GM10248 (cell line): ENCODE measurements at regions not wholly inside any gene's neighbourhood (a gene's known extent, or its start where the extent isn't known, plus 50 kb on each side); places are given as distances from the start of the nearest gene placed in this dataset.

ENCODE experiments used
- CTCF ChIA-PET: fragments of 300-600 bp; sonication (Branson Sonifier 250); formaldehyde crosslinking; extraction: SDS; loops from one replicate; lab custom pipeline; 2021; ENCODE audit warnings: antibody characterized with exemption; lab: Yijun Ruan, JAX
- POLR2A ChIA-PET: fragments of 350-650 bp; sonication (Branson Sonifier 250); formaldehyde crosslinking; extraction: SDS; loops from one replicate; lab custom pipeline; 2020; ENCODE audit warnings: antibody characterized with exemption; lab: Yijun Ruan, JAX
- DNase-seq: peaks from one replicate; pipeline ENCODE4 v3.0.0; 2012; ENCODE audit errors: extremely low spot score
- TF ChIP-seq, protein P1 (sequence below): IDR thresholded peaks from 2 replicates; pipeline ENCODE4 v1.5.1; 2012; ENCODE audit warnings: mild to moderate bottlenecking, low read depth; ENCODE audit errors: extremely low read depth, missing control alignments, control extremely low read depth

DNA sequence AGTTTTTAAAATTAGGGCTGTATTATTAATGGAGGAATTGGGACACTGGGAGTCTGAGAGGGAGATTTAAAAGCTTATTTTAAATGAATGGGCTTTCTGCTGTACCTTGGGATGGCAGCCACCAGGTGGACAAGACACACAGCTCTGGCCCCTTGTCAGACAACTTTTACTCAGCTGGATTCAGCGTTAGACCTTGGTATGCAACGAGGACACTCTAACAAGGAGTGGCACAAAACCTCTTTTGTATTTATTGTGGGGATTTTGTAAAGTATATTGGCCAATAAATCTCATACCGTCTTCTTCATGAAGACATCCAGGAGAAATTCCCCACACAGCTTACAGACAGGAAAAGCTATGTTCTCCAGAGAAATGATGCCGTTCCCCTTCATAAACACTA lies 105.7 kb downstream of the LCA5 start:
- ChIA-PET POLR2A (no interaction called here), CTCF (interaction anchor here (0.9 to 1.4 kb wide), 10 partner anchors 9 to 117 kb away, joined by 3 to 9 read pairs (median 4); partner anchors contain the start of gene LCA5)
- no peak for DNase-seq
- TF ChIP-seq, protein P1, sequence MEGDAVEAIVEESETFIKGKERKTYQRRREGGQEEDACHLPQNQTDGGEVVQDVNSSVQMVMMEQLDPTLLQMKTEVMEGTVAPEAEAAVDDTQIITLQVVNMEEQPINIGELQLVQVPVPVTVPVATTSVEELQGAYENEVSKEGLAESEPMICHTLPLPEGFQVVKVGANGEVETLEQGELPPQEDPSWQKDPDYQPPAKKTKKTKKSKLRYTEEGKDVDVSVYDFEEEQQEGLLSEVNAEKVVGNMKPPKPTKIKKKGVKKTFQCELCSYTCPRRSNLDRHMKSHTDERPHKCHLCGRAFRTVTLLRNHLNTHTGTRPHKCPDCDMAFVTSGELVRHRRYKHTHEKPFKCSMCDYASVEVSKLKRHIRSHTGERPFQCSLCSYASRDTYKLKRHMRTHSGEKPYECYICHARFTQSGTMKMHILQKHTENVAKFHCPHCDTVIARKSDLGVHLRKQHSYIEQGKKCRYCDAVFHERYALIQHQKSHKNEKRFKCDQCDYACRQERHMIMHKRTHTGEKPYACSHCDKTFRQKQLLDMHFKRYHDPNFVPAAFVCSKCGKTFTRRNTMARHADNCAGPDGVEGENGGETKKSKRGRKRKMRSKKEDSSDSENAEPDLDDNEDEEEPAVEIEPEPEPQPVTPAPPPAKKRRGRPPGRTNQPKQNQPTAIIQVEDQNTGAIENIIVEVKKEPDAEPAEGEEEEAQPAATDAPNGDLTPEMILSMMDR = no peak

DNA sequence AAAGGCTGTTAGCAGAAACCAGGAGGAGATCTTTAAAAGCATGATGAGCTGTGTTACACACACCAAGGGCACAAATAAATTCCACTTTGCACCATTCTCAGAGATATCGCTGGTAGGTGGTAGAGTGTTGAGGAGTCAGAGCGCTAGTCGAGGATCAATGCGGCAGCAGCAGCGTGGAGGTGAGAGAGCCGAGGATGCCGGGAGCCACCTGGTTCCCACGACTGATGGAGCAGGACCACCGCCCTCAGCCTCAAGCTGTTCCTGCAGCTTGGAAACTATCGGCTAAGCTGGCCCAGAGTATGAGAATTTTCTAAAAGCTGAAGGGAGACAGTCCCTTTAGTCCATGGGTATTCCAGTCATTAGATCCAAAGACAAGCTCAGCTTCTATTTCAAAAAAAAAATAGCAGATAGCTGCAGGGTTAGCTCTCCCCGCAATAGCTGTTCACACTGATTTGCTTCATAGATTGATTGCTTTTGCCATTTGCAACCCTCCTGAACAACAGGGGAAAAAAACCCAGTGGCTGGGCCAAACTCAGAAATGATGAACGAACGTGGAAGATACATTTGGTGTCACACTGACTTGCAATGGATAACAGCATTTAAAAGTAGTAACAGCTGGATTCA lies 106.2 kb downstream of the LCA5 start:
- POLR2A ChIA-PET = no interaction called here
- TF ChIP-seq, protein P1 = no peak
- no peak for DNase-seq
- CTCF ChIA-PET = interaction anchor here (0.7 to 1.4 kb wide), 11 partner anchors 9 to 117 kb away, joined by 3 to 9 read pairs (median 3); partner anchors contain the start of gene LCA5

DNA sequence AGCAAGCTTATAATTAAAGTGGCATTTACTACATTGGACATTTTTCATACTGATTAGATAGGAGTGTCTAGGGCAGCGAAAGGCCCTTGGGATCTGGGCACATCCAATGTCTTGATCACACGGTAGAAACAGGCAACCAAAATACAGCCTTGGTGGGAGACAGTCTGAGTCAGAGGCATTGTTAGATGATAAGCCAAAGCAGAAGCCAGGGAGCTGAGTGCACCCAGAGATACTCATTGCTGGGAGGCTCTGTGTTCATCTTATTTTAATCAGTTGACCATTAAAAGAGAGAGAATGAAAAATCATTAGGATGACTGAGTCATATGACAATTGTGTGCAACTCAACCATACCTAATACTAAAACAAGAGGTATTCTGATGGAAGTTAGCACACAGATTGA lies 109.5 kb downstream of the LCA5 start:
- TF ChIP-seq, protein P1 = no peak
- DNase-seq = no peak
- CTCF ChIA-PET = interaction anchor here (1.4 to 3.5 kb wide), 5 partner anchors 9 to 37 kb away, joined by 3 to 12 read pairs (median 5); no protein-coding TSS in a partner anchor
- POLR2A ChIA-PET = no interaction called here

DNA sequence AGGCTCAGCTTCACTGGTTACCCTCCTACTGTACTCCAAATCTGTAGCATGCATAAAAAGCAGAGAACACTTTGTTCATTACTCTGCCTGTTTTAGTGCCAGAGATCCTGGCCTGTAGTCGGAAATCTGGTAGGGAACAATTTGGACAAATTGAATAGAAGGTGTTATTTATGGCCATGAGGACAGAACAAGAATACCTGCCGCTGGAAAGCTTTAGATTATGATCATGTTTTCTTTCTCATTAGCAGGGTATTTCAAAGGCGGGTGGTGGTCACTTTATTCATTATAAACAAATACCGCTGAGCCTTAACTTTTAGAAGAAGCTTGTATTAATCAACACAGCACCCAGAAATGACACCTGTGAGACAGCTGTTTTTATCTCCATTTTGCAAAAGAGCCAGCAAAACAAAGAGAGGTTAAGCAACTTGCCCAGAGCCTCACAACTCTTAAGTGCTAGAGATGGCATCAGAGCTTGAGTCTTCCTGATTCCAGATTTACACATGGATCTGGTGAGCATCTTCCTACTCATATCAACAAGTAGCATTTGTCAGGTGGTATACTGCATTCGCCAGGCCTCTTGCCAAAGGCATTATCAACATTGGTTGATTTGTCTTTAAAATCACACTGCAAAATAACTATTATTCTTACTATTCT lies 110.5 kb downstream of the LCA5 start:
- POLR2A ChIA-PET = no interaction called here
- CTCF ChIA-PET = interaction anchor here (1.0 to 3.5 kb wide), 7 partner anchors 10 to 38 kb away, joined by 3 to 12 read pairs (median 4); no protein-coding TSS in a partner anchor
- TF ChIP-seq, protein P1 = no peak
- no peak for DNase-seq

DNA sequence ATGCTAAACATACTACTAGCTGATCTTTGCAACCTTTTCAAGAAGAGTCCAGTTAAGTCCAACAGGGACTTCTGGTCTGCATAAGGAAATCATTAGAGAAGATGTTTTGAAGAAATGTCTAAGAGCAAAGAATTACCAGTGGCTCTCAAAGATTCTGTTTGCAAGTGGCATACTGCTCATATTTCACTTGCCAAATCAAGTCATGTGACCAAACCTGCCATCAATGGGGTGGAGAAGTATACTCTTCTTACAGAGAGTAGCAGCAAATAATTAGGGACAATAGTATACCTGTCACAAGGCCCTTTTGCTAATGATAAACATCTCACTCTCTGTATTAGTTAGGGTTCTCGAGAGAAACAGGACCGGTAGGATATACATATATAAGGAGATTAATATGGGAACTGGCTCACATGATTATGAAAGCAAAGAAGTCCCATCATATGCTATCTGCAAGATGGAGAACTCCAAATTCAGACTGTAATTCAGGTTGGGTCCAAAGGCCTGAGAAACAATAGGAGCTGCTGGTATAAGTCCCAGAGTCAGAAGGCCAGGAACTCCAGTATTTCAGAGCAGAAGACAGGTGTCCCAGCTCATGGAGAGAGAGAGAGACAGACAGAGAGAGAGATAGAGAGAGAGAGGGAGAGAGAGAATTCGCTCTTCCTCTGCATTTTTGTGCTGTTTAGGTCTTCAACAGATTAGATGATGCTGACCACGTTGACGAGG lies 111.5 kb downstream of the LCA5 start:
- TF ChIP-seq, protein P1 = no peak
- ChIA-PET CTCF (interaction anchor here (2.5 to 3.5 kb wide), 2 partner anchors 13 to 15 kb away, joined by 9 to 12 read pairs; no protein-coding TSS in a partner anchor), POLR2A (no interaction called here)
- DNase-seq = no peak

DNA sequence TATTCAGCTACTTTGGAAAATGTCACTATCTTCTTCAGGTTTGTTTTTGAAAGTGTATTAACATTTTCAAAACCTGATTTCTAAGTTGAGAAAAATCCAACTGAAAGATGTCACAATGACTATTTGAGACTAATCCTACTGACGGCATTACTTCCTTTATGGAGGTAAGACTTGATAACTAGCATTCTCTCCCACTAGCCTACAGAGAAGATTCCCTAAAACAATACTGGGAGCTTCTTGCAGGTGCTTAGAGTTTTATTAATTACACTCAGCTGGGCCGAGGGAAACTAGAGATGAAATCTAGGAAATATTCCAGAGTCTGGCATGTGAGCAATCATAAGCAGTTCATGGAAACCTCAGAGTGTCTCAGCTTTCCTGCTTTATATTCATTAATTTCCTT lies 114.0 kb downstream of the LCA5 start:
- DNase-seq = no peak
- TF ChIP-seq, protein P1 = no peak
- ChIA-PET CTCF (interaction anchor here (1.1 to 1.9 kb wide), 2 partner anchors 8 to 47 kb away, joined by 3 to 6 read pairs; no protein-coding TSS in a partner anchor), POLR2A (no interaction called here)
